MM.1S (cell line): ENCODE measurements at regions not wholly inside any gene's neighbourhood (a gene's known extent, or its start where the extent isn't known, plus 50 kb on each side); places are given as distances from the start of the nearest gene placed in this dataset.

Experiments
- DNase-seq: peaks from one replicate; pipeline ENCODE4 v3.0.0-alpha.2; 2015
- H2AFZ ChIP-seq: fragments of 300-600 bp; sonication (generic); 2 replicates; pipeline ENCODE4 v1.6.0; 2016; ENCODE audit warnings: antibody characterized with exemption, low read length
- H3F3A ChIP-seq: fragments of 300-600 bp; sonication (generic); 2 replicates; pipeline ENCODE4 v1.6.1; 2016; ENCODE audit warnings: mild to moderate bottlenecking, antibody characterized with exemption, low read length, moderate library complexity, mixed read lengths; ENCODE audit not compliant: insufficient read depth
- H3K27ac ChIP-seq: fragments of 300-600 bp; sonication (generic); 2 replicates; pipeline ENCODE4 v1.5.1; 2016; ENCODE audit warnings: mild to moderate bottlenecking, low read length
- H3K27me3 ChIP-seq: fragments of 300-600 bp; sonication (generic); replicated peaks from 2 replicates; pipeline ENCODE4 v1.6.0; 2016; ENCODE audit warnings: low read length; ENCODE audit not compliant: insufficient read depth
- H3K36me3 ChIP-seq: fragments of 300-600 bp; sonication (generic); replicated peaks from 2 replicates; pipeline ENCODE4 v1.6.1; 2016; ENCODE audit warnings: mild to moderate bottlenecking, low read length, mixed read lengths; ENCODE audit not compliant: insufficient read depth
- H3K4me1 ChIP-seq: fragments of 300-600 bp; sonication (generic); 2 replicates; pipeline ENCODE4 v1.6.1; 2016; ENCODE audit warnings: low read length, mixed read lengths
- H3K4me2 ChIP-seq: fragments of 300-600 bp; sonication (generic); 2 replicates; pipeline ENCODE4 v1.6.0; 2016; ENCODE audit warnings: low read depth, low read length
- H3K4me3 ChIP-seq: fragments of 300-600 bp; sonication (generic); 2 replicates; pipeline ENCODE4 v1.5.1; 2016; ENCODE audit warnings: low read length, mixed read lengths
- H3K79me2 ChIP-seq: fragments of 300-600 bp; sonication (generic); 2 replicates; pipeline ENCODE4 v1.6.1; 2016; ENCODE audit warnings: mixed run types, low read length, mixed read lengths
- H3K9ac ChIP-seq: fragments of 300-600 bp; sonication (generic); 2 replicates; pipeline ENCODE4 v1.6.1; 2016; ENCODE audit warnings: low read length, mixed read lengths
- H3K9me2 ChIP-seq: fragments of 300-600 bp; sonication (generic); replicated peaks from 2 replicates; pipeline ENCODE4 v1.6.1; 2016; ENCODE audit warnings: mild to moderate bottlenecking, low read length, mixed read lengths; ENCODE audit not compliant: insufficient read depth
- H3K9me3 ChIP-seq: fragments of 300-600 bp; sonication (generic); replicated peaks from 2 replicates; pipeline ENCODE4 v1.6.1; 2016; ENCODE audit warnings: mild to moderate bottlenecking, low read length, mixed read lengths; ENCODE audit not compliant: insufficient read depth
- H4K20me1 ChIP-seq: fragments of 300-600 bp; sonication (generic); 2 replicates; pipeline ENCODE4 v1.6.1; 2016; ENCODE audit warnings: mild to moderate bottlenecking, low read length, moderate library complexity, mixed read lengths; ENCODE audit not compliant: insufficient read depth
- CTCF ChIP-seq: fragments of 300-600 bp; sonication (generic); IDR thresholded peaks from 2 replicates; pipeline ENCODE4 v1.5.1; 2016; ENCODE audit warnings: antibody characterized with exemption, low read length, mixed read lengths
- EZH2 ChIP-seq: fragments of 300-600 bp; sonication (generic); optimal IDR thresholded peaks from 2 replicates; pipeline ENCODE3; 2017; ENCODE audit warnings: low read depth, mild to moderate bottlenecking, antibody characterized with exemption, low read length, mixed read lengths
- EZH2phosphoT487 ChIP-seq: fragments of 300-600 bp; sonication (generic); IDR thresholded peaks from 2 replicates; pipeline ENCODE4 v1.6.1; 2018; ENCODE audit warnings: antibody characterized with exemption, low read length

GRCh38 chr14:31962920-31963319 lies 114.2 kb upstream of the ARHGAP5 start:
- no peaks in the 10 kb centered on the region for H3F3A ChIP-seq
- no peak overlapping the region for H2AFZ ChIP-seq
- no peaks in the 10 kb centered on the region for H3K79me2 ChIP-seq
- no peaks in the 10 kb centered on the region for H3K9me2 ChIP-seq
- no peaks in the 10 kb centered on the region for H3K27me3 ChIP-seq
- H3K9ac ChIP-seq = no peak overlapping the region
- no peak for DNase-seq
- no peak overlapping the region for H3K27ac ChIP-seq
- TF ChIP-seq CTCF = no peak
- no peak for TF ChIP-seq EZH2phosphoT487
- no peak for TF ChIP-seq EZH2
- H4K20me1 ChIP-seq = no peaks in the 10 kb centered on the region
- H3K36me3 ChIP-seq = no peaks in the 10 kb centered on the region
- no peak overlapping the region for H3K4me2 ChIP-seq
- H3K4me3 ChIP-seq = no peak overlapping the region
- H3K4me1 ChIP-seq = no peaks in the 10 kb centered on the region
- H3K9me3 ChIP-seq = no peaks in the 10 kb centered on the region

GRCh38 chr14:31963587-31963986 lies 113.5 kb upstream of the ARHGAP5 start:
- no peak overlapping the region for H2AFZ ChIP-seq
- H3K36me3 ChIP-seq = no peaks in the 10 kb centered on the region
- no peaks in the 10 kb centered on the region for H3K79me2 ChIP-seq
- H3K27ac ChIP-seq = no peak overlapping the region
- H3K9me3 ChIP-seq = no peaks in the 10 kb centered on the region
- H3K4me2 ChIP-seq = no peak overlapping the region
- TF ChIP-seq EZH2 = no peak
- TF ChIP-seq CTCF = no peak
- no peak for TF ChIP-seq EZH2phosphoT487
- H3K9ac ChIP-seq = no peak overlapping the region
- no peaks in the 10 kb centered on the region for H3K27me3 ChIP-seq
- no peaks in the 10 kb centered on the region for H3K9me2 ChIP-seq
- no peaks in the 10 kb centered on the region for H3F3A ChIP-seq
- H3K4me1 ChIP-seq = 0 out of 2 replicates have a peak, but pooled peaks cover 6% of the 10 kb centered on the region
- no peak for DNase-seq
- H4K20me1 ChIP-seq = no peaks in the 10 kb centered on the region
- no peak overlapping the region for H3K4me3 ChIP-seq

GRCh38 chr14:31964490-31964889 lies 112.6 kb upstream of the ARHGAP5 start:
- H3K79me2 ChIP-seq = no peaks in the 10 kb centered on the region
- no peaks in the 10 kb centered on the region for H3K27me3 ChIP-seq

More at GRCh38 chr14:31964490-31964889, 112.6 kb upstream of the ARHGAP5 start:
- Histone ChIP-seq H3K27ac (no peak overlapping the region), H4K20me1 (no peaks in the 10 kb centered on the region), H3K4me1 (0 out of 2 replicates have a peak, but pooled peaks cover 8% of the 10 kb centered on the region), H2AFZ (no peak overlapping the region), H3K9me2 (no peaks in the 10 kb centered on the region), H3K4me2 (no peak overlapping the region), H3K9me3 (no peaks in the 10 kb centered on the region), H3K9ac (no peak overlapping the region), H3K4me3 (no peak overlapping the region), H3F3A (no peaks in the 10 kb centered on the region), H3K36me3 (no peaks in the 10 kb centered on the region)
- DNase-seq = no peak
- no peak for TF ChIP-seq CTCF
- TF ChIP-seq EZH2 = no peak
- TF ChIP-seq EZH2phosphoT487 = no peak
